HG03159 (cell line): ENCODE measurements at regions not wholly inside any gene's neighbourhood (a gene's known extent, or its start where the extent isn't known, plus 50 kb on each side); places are given as distances from the start of the nearest gene placed in this dataset.
A peak's percentile ranks its signal among the peaks of the same experiment; 100 is the strongest.
"Not testable (repeated sequence)": the region's sequence is repeated elsewhere in the genome, so short reads cannot be mapped to it uniquely, and the experiment has no call there.

ENCODE experiments used
- ATAC-seq: cut with Tn5 transposase; IDR thresholded peaks from one replicate; pipeline ENCODE4 v1.9.1; 2021; ENCODE audit warnings: mild to moderate bottlenecking, moderate library complexity; ENCODE audit not compliant: unreplicated experiment

GRCh38 chr3:18237251-18238005 lies 187.7 kb downstream of the SATB1 start:
- peak; percentile 95 for ATAC-seq

GRCh38 chr3:18236726-18237125 lies 188.4 kb downstream of the SATB1 start:
- no peak for ATAC-seq

- ATAC-seq: no peak
Observed at GRCh38 chr3:18234717-18235335, 190.3 kb downstream of the SATB1 start.

- no peak for ATAC-seq
Observed at GRCh38 chr3:18233987-18234716, 191.0 kb downstream of the SATB1 start.

GRCh38 chr3:18232317-18232716 lies 192.8 kb downstream of the SATB1 start:
- ATAC-seq: no peak

GRCh38 chr3:18228060-18228459 lies 197.1 kb downstream of the SATB1 start:
- ATAC-seq: no peak

GRCh38 chr3:18225709-18226108 lies 199.4 kb downstream of the SATB1 start:
- ATAC-seq: no peak

GRCh38 chr3:18224426-18224825 lies 200.7 kb downstream of the SATB1 start:
- no peak for ATAC-seq

- peak; percentile 37 for ATAC-seq
Observed at GRCh38 chr3:18223974-18224373, 201.2 kb downstream of the SATB1 start.

GRCh38 chr3:18223571-18223970 lies 201.6 kb downstream of the SATB1 start:
- peak; percentile 99 for ATAC-seq

GRCh38 chr3:18222686-18223085 lies 202.5 kb downstream of the SATB1 start:
- no peak for ATAC-seq

GRCh38 chr3:18217507-18218174 lies 207.5 kb downstream of the SATB1 start:
- ATAC-seq: peak; percentile 60

GRCh38 chr3:18216996-18217395 lies 208.1 kb downstream of the SATB1 start:
- no peak for ATAC-seq

GRCh38 chr3:18215639-18216038 lies 209.5 kb downstream of the SATB1 start:
- no peak for ATAC-seq

GRCh38 chr3:18211116-18211515 lies 214.0 kb downstream of the SATB1 start:
- ATAC-seq: no peak

GRCh38 chr3:18208856-18209255 lies 216.3 kb downstream of the SATB1 start:
- no peak for ATAC-seq

- ATAC-seq: no peak
Observed at GRCh38 chr3:18208091-18208490, 217.0 kb downstream of the SATB1 start.

- no peak for ATAC-seq
Observed at GRCh38 chr3:18207226-18207625, 217.9 kb downstream of the SATB1 start.

GRCh38 chr3:18205701-18206100 lies 219.4 kb downstream of the SATB1 start:
- not testable (repeated sequence) for ATAC-seq

- no peak for ATAC-seq
Observed at GRCh38 chr3:18201315-18201714, 223.8 kb downstream of the SATB1 start.

- ATAC-seq: no peak
Observed at GRCh38 chr3:18199757-18200156, 225.4 kb downstream of the SATB1 start.
